GM19397 (cell line): ENCODE measurements at regions not wholly inside any gene's neighbourhood (a gene's known extent, or its start where the extent isn't known, plus 50 kb on each side); places are given as distances from the start of the nearest gene placed in this dataset.
A peak's percentile ranks its signal among the peaks of the same experiment; 100 is the strongest.
"Not testable (repeated sequence)": the region's sequence is repeated elsewhere in the genome, so short reads cannot be mapped to it uniquely, and the experiment has no call there.

Source experiments
- ATAC-seq: cut with Tn5 transposase; IDR thresholded peaks from one replicate; pipeline ENCODE4 v1.9.1; 2021; ENCODE audit warnings: mild to moderate bottlenecking, moderate library complexity; ENCODE audit not compliant: unreplicated experiment

GRCh38 chr3:118805007-118805406, 229.6 kb downstream of the IGSF11 start:
- no peak for ATAC-seq

GRCh38 chr3:118806423-118806822, 228.2 kb downstream of the IGSF11 start:
- no peak for ATAC-seq

GRCh38 chr3:118807349-118807748, 227.3 kb downstream of the IGSF11 start:
- not testable (repeated sequence) for ATAC-seq

- ATAC-seq, result no peak
Observed at GRCh38 chr3:118808723-118809122, 225.9 kb downstream of the IGSF11 start.

- ATAC-seq, result peak; percentile 49
Observed at GRCh38 chr3:118809696-118810498, 224.7 kb downstream of the IGSF11 start.

- ATAC-seq, result no peak
Observed at GRCh38 chr3:118810499-118811035, 224.1 kb downstream of the IGSF11 start.

GRCh38 chr3:118811236-118811732, 223.4 kb downstream of the IGSF11 start:
- ATAC-seq, result no peak

GRCh38 chr3:118813472-118813871, 221.2 kb downstream of the IGSF11 start:
- no peak for ATAC-seq

- peak; percentile 71 for ATAC-seq
Observed at GRCh38 chr3:118817748-118818165, 216.9 kb downstream of the IGSF11 start.

GRCh38 chr3:118818386-118818785, 216.3 kb downstream of the IGSF11 start:
- no peak for ATAC-seq

GRCh38 chr3:118823626-118824025, 211.0 kb downstream of the IGSF11 start:
- no peak for ATAC-seq

GRCh38 chr3:118827446-118827845, 207.2 kb downstream of the IGSF11 start:
- ATAC-seq, result no peak

GRCh38 chr3:118828351-118828750, 206.3 kb downstream of the IGSF11 start:
- no peak for ATAC-seq

GRCh38 chr3:118833075-118833474, 201.6 kb downstream of the IGSF11 start:
- ATAC-seq, result no peak

GRCh38 chr3:118838871-118839270, 195.8 kb downstream of the IGSF11 start:
- ATAC-seq, result no peak

- no peak for ATAC-seq
Observed at GRCh38 chr3:118842147-118842863, 192.3 kb downstream of the IGSF11 start.

GRCh38 chr3:118846176-118846575, 188.5 kb downstream of the IGSF11 start:
- no peak for ATAC-seq
